Endothelial cell of umbilical vein (primary cell): ENCODE measurements at regions not wholly inside any gene's neighbourhood (a gene's known extent, or its start where the extent isn't known, plus 50 kb on each side); places are given as distances from the start of the nearest gene placed in this dataset.

Experiments used
- EZH2 ChIP-seq: IDR thresholded peaks from 2 replicates; pipeline ENCODE4 v1.6.1; 2012; ENCODE audit warnings: borderline replicate concordance, low read depth, mild to moderate bottlenecking, moderate library complexity, low read length, inconsistent platforms; ENCODE audit not compliant: severe bottlenecking
- FOS ChIP-seq: IDR thresholded peaks from 2 replicates; pipeline ENCODE4 v1.6.1; 2011; ENCODE audit warnings: mild to moderate bottlenecking, low read length, moderate library complexity, borderline replicate concordance; ENCODE audit not compliant: insufficient read depth
- JUN ChIP-seq: IDR thresholded peaks from 2 replicates; pipeline ENCODE4 v1.6.1; 2011; ENCODE audit warnings: borderline replicate concordance, low read depth; ENCODE audit not compliant: insufficient read length, insufficient read depth
- POLR2A ChIP-seq: IDR thresholded peaks from 2 replicates; pipeline ENCODE4 v1.6.1; 2012; ENCODE audit warnings: low read depth, mild to moderate bottlenecking, control low read depth, low read length
- POLR2AphosphoS5 ChIP-seq: IDR thresholded peaks from 2 replicates; pipeline ENCODE4 v1.6.1; 2012; ENCODE audit warnings: low read depth, mild to moderate bottlenecking, control low read depth, low read length, moderate library complexity; ENCODE audit not compliant: insufficient read depth
- TF ChIP-seq, protein P1 (sequence below), 2 donors: IDR thresholded peaks; 1 replicate in 1 of 2; 2 replicates in 1 of 2; pipeline ENCODE4 v1.5.1; 2011; ENCODE audit warnings: low read length in 2 of 2, mild to moderate bottlenecking in 2 of 2, moderate library complexity in 2 of 2, control low read depth in 1 of 2, inconsistent platforms in 1 of 2, low read depth in 1 of 2; ENCODE audit not compliant: insufficient read depth in 1 of 2; ENCODE audit errors: extremely low read depth in 1 of 2
- TF ChIP-seq, protein P2 (sequence below): IDR thresholded peaks from 2 replicates; pipeline ENCODE4 v1.6.1; 2011; ENCODE audit not compliant: insufficient read depth, insufficient read length

DNA sequence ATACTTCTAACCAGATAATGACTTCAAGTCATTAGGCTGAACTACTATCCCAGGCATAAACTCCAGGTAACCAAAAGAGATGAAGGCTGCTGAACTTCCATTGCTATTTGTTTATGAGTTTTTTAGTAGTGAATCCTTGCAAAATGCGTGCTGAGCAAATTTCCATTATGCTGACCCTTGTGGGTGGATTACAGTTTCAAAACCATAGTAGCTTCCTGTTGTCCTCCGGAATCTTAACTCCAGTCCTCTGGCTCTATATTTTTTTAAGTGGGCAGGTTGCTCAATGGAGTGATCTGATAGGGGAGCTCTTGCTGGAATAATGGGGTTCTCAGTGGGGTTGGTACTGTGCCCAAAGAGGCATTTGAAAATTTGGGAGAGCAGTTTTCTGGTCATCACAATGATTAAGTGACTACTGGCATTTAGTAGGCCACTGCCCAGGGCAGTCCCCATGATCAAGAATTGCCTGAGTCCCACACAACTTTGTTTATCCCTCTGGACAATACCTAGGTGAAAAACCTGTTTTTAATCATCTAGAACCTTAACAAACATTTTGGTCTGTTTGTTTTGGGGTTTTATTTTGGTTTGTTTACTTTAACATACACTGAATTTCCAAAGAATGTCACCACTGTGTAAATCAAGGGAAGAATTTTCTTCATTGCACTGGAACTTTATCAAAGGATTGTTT, 302.3 kb upstream of the GATB start:
- TF ChIP-seq, protein P1, sequence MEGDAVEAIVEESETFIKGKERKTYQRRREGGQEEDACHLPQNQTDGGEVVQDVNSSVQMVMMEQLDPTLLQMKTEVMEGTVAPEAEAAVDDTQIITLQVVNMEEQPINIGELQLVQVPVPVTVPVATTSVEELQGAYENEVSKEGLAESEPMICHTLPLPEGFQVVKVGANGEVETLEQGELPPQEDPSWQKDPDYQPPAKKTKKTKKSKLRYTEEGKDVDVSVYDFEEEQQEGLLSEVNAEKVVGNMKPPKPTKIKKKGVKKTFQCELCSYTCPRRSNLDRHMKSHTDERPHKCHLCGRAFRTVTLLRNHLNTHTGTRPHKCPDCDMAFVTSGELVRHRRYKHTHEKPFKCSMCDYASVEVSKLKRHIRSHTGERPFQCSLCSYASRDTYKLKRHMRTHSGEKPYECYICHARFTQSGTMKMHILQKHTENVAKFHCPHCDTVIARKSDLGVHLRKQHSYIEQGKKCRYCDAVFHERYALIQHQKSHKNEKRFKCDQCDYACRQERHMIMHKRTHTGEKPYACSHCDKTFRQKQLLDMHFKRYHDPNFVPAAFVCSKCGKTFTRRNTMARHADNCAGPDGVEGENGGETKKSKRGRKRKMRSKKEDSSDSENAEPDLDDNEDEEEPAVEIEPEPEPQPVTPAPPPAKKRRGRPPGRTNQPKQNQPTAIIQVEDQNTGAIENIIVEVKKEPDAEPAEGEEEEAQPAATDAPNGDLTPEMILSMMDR (IDR thresholded peaks at IDR 0.05; ENCODE audit: extremely low read depth in 1 of 2, insufficient read depth in 1 of 2, low read depth in 1 of 2, low read length in 2 of 2), result no peak
- no peak for TF ChIP-seq POLR2AphosphoS5
- no peak for TF ChIP-seq POLR2A
- TF ChIP-seq FOS, result no peak
- no peak for TF ChIP-seq JUN
- TF ChIP-seq EZH2, result no peak
- TF ChIP-seq, protein P2, sequence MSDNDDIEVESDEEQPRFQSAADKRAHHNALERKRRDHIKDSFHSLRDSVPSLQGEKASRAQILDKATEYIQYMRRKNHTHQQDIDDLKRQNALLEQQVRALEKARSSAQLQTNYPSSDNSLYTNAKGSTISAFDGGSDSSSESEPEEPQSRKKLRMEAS, result no peak
